Transverse colon (tissue), 4 donors: ENCODE measurements at regions not wholly inside any gene's neighbourhood (a gene's known extent, or its start where the extent isn't known, plus 50 kb on each side); places are given as distances from the start of the nearest gene placed in this dataset.
"Not testable (repeated sequence)": the region's sequence is repeated elsewhere in the genome, so short reads cannot be mapped to it uniquely, and the experiment has no call there.

Source experiments
- DNase-seq: peaks from one replicate; pipeline ENCODE4 v3.0.0-alpha.2; 2019
- H3K27ac ChIP-seq, 4 donors: fragments of 200-600 bp; sonication (generic); 2 replicates each; pipeline ENCODE4 v1.5.1; 2016 to 2018; ENCODE audit warnings: inconsistent platforms in 4 of 4
- H3K27me3 ChIP-seq: fragments of 200-600 bp; sonication (generic); 2 replicates; pipeline ENCODE4 v1.5.1; 2017; ENCODE audit warnings: inconsistent platforms
- H3K36me3 ChIP-seq, 4 donors: fragments of 200-600 bp; sonication (generic); 2 replicates each; pipeline ENCODE4 v1.5.1; 2017 to 2019; ENCODE audit warnings: inconsistent platforms in 4 of 4
- H3K4me1 ChIP-seq, 4 donors: fragments of 200-600 bp; sonication (generic); 2 replicates each; pipeline ENCODE4 v1.5.1; 2017 to 2020; ENCODE audit warnings: inconsistent platforms in 4 of 4
- H3K4me3 ChIP-seq, 4 donors: fragments of 200-600 bp; sonication (generic); 1 replicate in 1 of 4; 2 replicates in 3 of 4; pipeline versions ENCODE4 v1.5.1 to v1.6.1; 2017 to 2019; ENCODE audit warnings: inconsistent platforms in 4 of 4
- H3K9me3 ChIP-seq, 2 donors: fragments of 200-600 bp; sonication (generic); 2 replicates each; pipeline ENCODE4 v1.5.1; 2017 to 2019; ENCODE audit warnings: inconsistent platforms in 2 of 2
- CTCF ChIP-seq, 5 experiments: fragments of 200-600 bp in 3 of 5; fragments of 450-650 bp in 2 of 5; sonication (generic) in 3 of 5; IDR thresholded peaks; 1 replicate in 2 of 5; 2 replicates in 3 of 5; pipeline ENCODE4 v1.5.1; 2016 to 2017; ENCODE audit warnings: antibody characterized with exemption in 5 of 5, inconsistent platforms in 3 of 5, mild to moderate bottlenecking in 2 of 5, moderate library complexity in 1 of 5
- EP300 ChIP-seq: sonication (generic); formaldehyde crosslinking; IDR thresholded peaks from one replicate; pipeline ENCODE4 v1.6.1; 2017; ENCODE audit warnings: antibody characterized with exemption, low read depth
- POLR2A ChIP-seq: fragments of 450-650 bp; IDR thresholded peaks from one replicate; pipeline ENCODE4 v1.6.1; 2016; ENCODE audit warnings: antibody characterized with exemption, mild to moderate bottlenecking, moderate library complexity
- POLR2AphosphoS5 ChIP-seq, 3 donors: sonication (generic); formaldehyde crosslinking; IDR thresholded peaks; one replicate each; pipeline ENCODE4 v1.6.1; 2016; ENCODE audit warnings: antibody characterized with exemption in 3 of 3
- WGBS, 2 donors: methylation state at CpG; one replicate each; pipeline ENCODE4 v1.1.5; 2018; ENCODE audit warnings: low coverage in 1 of 2; 5-methylcytosine and 5-hydroxymethylcytosine counted together
- in situ Hi-C, 4 donors: fragments of 200-750 bp; cut with MboI; loops; one replicate each; pipeline versions ENCODE4 v1.15.0 to v1.15.1; 2017; ENCODE audit warnings: low sequenced_read_pairs in 3 of 4, low pct_ligation_motif_present in 1 of 4, low pct_unique_long_range_greater_than_20kb in 1 of 4
- intact Hi-C: fragments of 100-400 bp; cut with DNase I; formaldehyde crosslinking; loops from one replicate; pipeline ENCODE4 v1.15.1; 2023; ENCODE audit warnings: low total_unique reads

DNA sequence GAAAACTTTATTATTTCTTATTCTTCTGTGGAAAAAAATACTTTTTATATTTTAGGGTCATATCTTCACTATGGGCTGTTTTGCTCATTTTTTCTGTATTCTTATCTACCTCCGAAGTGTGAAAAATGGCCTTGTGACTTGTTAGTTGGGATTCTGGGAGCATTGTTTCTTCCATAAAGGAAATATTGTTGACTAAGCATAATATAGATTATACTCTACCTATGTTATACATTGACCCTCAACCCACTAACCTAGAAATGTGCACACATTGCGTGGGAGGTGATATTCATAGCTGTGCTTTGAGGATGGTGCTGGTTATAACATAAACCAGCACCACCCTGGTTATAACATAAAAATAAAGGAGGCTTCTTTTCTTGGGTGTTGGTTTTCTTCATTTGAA lies 259.2 kb upstream of the AADAT start:
- TF ChIP-seq EP300, result no peak
- no peak for TF ChIP-seq POLR2A
- no peak for TF ChIP-seq CTCF (IDR thresholded peaks at IDR 0.05)
- TF ChIP-seq POLR2AphosphoS5 (IDR thresholded peaks at IDR 0.05), result no peak
- Histone ChIP-seq H3K9me3 (no peaks in the 10 kb centered on the region), H3K36me3 (no peaks in the 10 kb centered on the region), H3K27ac (no peak overlapping the region), H3K4me1 (no peaks in the 10 kb centered on the region), H3K27me3 (no peaks in the 10 kb centered on the region), H3K4me3 (no peak overlapping the region)
- 86 to 88% methylated on average over 2 of the region's 2 CpGs for WGBS, 2 donors
- intact Hi-C loops (no loop called here), in situ Hi-C loops (no loop called here)
- DNase-seq, result no peak

DNA sequence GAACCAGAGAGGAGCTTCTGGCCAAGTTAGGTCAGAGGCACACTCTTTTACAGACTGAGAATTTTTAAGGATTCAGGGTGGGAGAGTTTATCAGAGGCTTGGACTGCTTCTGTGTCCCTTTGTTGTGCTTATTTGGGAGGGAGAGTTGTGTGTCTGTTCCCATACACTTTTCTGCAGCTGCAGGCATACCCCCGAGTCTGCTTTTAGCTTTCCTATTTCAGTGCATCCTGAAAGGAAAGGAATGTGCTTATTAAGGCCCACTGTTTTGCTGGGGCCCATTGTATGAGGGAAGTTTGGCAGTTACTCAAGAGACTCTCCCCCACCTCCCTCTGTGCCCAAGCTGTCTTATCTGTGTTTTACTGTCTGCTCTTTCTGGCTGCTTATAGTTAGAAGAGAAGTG lies 257.4 kb upstream of the AADAT start:
- H3K36me3 ChIP-seq, H3K4me3 ChIP-seq, DNase-seq, H3K9me3 ChIP-seq, H3K27me3 ChIP-seq, intact Hi-C loops, H3K4me1 ChIP-seq, in situ Hi-C loops, H3K27ac ChIP-seq: not testable (repeated sequence)
- WGBS, 2 donors, result 65% methylated on average over 1 of the region's 1 CpG; no CpG with 5 or more reads in 1 of the 2 donors

DNA sequence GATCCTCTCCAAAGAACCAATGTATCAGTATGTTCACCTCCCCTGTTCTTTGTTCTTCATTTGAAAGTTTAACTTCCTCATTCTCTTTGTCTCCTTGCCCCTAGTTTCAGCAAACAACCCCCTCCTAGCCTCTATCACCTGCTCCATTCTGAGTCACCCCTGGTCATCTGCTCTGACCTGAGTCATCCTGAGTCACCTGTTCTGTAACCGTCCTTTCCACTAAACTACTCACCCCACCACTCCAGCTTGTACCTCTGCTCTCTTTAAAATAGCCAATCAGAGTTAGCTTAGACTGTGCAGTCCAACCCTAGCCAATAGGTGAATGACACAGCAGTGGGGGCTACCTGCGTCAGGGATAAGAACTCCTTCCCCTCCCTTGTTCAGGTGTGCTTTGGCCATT lies 249.8 kb upstream of the AADAT start:
- no peak for TF ChIP-seq POLR2A
- no peak for TF ChIP-seq POLR2AphosphoS5 (IDR thresholded peaks at IDR 0.05)
- TF ChIP-seq EP300, result no peak
- TF ChIP-seq CTCF (IDR thresholded peaks at IDR 0.05), result no peak
- Histone ChIP-seq H3K27me3 (no peaks in the 10 kb centered on the region), H3K27ac (no peak overlapping the region), H3K4me1 (no peaks in the 10 kb centered on the region), H3K36me3 (no peaks in the 10 kb centered on the region), H3K9me3 (peaks cover 0 to 5% of the 10 kb centered on the region in 2 donors), H3K4me3 (no peak overlapping the region)
- no peak for DNase-seq
- WGBS, 2 donors, result 73 to 79% methylated on average over 2 of the region's 2 CpGs
- in situ Hi-C loops (no loop called here), intact Hi-C loops (no loop called here)

GRCh38 chr4:170336238-170336775 lies 246.6 kb upstream of the AADAT start:
- in situ Hi-C loops, result no loop called here
- H3K4me3 ChIP-seq, result no peak overlapping the region
- WGBS, 2 donors, result 56 to 92% methylated on average over 3 of the region's 3 CpGs

More at GRCh38 chr4:170336238-170336775, 246.6 kb upstream of the AADAT start:
- H3K36me3 ChIP-seq, result no peaks in the 10 kb centered on the region
- peaks cover 0 to 5% of the 10 kb centered on the region in 2 donors for H3K9me3 ChIP-seq
- no peak for DNase-seq
- no peaks in the 10 kb centered on the region for H3K27me3 ChIP-seq
- TF ChIP-seq CTCF (IDR thresholded peaks at IDR 0.05), result no peak
- no peak for TF ChIP-seq POLR2A
- intact Hi-C loops, result no loop called here
- H3K27ac ChIP-seq, result no peak overlapping the region
- H3K4me1 ChIP-seq, result no peaks in the 10 kb centered on the region
